GM18861 (cell line): ENCODE measurements at regions not wholly inside any gene's neighbourhood (a gene's known extent, or its start where the extent isn't known, plus 50 kb on each side); places are given as distances from the start of the nearest gene placed in this dataset.

Source experiments
- ATAC-seq: cut with Tn5 transposase; IDR thresholded peaks from one replicate; pipeline ENCODE4 v1.9.1; 2021; ENCODE audit not compliant: unreplicated experiment

DNA sequence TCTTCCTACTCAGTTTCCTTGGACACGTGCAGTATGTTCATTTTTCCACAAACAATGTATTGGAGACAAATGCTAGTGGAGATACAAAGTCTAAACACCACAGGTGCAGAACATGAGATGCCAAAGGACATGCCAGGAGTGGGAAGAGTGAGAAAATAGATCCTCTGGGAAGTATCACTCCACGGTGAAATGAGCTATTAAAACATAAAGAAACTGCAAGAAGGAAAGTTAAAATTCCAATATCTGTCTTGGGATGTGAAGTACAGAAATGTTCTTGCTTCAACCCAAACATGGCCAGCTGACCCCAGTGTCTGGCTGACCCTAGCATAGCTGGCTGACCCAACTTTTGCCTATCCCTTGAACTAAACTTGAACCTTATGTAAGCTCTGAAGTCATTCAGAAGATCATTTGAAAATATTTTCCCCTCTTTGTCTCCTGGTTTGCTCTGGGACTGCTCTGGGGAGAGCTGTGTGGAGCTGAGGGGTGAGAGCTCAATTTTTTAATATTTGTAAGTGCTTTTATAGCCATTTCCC lies 59.5 kb downstream of the FZD1 start:
- ATAC-seq: no peak

DNA sequence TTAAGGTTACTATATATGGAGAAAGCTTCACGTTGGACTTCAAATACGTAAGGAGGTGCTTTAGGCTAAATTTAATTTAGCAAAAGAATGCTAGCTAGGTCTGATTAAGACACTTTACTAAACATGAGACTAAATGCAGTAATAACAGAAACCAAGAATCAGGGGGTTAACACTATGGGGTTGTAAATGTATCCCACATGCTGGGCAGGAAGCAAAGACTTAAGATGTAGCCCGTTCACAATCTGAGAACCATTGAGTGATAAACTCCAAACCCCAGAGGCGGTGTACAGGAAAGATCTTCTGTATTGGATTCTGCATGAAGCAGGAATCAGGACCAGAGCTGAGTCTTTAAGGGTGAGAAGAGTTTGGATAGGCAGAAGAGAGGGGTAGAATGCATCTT lies 60.4 kb downstream of the FZD1 start:
- no peak for ATAC-seq

DNA sequence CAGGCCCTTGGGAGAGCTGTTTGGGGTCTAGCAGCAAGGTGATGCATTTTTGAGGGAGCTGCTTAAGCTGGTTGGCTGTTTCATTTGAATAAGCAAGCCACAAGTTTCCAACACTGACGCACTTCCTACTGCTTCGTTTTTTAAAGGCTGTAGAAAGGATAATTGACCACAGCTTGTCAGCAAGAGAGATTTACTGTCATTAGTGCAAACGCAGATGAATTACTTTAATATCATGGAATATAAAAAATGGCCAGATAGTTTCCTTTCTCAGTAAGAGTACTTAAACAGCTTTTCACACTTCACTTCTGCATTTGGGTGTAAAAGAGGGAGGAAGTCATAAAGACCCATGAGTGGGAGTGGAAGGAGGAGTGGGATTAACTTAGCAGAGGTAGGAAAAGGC lies 61.5 kb downstream of the FZD1 start:
- no peak for ATAC-seq

DNA sequence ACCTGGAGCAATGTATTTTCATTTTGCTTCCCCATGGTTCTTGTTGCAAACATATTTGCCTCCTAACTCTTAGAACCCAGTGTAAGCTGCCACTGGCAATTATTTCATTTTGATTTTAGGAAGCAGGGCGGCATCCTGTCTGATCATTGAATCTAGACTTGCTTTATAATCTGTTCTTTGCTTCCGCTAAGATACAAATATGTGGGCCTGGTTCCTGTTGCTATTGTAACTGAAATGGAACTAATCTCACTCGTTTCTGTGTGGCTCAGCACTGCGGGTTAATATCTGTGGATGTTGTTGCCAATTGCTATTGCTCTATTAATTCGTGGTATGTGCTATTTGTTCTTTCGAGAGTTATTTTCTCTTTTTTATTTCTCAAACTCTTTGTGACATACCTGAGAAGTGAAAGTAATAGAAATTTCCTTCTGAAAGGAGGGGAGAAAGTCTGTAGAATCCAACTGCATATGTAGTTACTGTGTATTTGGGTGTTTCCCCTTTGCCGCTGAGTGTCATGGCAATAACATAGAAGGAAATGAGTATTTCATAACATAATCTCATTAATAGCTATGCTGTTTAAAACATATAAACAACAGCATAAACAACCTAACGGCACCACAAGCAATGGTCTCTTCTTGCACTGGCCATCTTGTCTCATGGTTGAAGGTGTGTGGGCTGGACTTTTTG lies 62.4 kb downstream of the FZD1 start:
- ATAC-seq: no peak

DNA sequence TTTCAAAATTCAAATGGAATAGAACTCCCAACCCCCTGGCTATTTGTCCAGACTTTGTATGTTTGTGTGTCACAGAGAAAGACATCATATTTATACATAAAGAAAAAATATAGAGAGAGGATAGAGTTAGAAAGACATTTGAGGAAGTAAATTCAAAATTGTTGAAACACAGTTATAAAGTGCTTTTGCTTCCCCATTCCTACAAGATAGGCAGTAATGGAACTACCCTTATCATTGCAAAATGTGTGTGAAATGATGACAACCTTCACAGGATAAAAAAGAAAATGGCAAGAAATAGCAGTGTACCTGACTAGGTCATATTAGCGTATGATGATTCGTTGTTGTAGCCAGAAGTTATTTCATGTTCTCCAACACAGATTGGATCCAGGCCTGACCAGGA lies 63.1 kb downstream of the FZD1 start:
- ATAC-seq: no peak

DNA sequence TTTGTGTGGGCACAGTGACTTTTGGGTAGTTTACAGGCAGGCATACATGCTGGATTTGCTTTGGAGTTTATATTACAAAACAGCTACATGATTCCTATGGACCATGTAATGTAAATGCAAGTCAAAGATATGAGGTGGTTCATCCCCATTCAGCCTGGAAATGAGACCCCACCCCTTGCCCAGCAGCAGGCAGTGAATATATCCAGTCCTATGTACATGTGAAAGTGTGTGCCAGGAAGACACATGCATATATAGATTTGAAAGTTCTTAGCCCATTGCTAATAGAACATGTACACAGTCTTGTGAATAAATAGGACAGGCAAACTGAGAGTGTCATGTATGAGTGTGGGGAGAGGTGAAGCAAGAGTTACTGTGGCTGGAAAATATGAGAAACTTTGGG lies 65.3 kb downstream of the FZD1 start:
- no peak for ATAC-seq

DNA sequence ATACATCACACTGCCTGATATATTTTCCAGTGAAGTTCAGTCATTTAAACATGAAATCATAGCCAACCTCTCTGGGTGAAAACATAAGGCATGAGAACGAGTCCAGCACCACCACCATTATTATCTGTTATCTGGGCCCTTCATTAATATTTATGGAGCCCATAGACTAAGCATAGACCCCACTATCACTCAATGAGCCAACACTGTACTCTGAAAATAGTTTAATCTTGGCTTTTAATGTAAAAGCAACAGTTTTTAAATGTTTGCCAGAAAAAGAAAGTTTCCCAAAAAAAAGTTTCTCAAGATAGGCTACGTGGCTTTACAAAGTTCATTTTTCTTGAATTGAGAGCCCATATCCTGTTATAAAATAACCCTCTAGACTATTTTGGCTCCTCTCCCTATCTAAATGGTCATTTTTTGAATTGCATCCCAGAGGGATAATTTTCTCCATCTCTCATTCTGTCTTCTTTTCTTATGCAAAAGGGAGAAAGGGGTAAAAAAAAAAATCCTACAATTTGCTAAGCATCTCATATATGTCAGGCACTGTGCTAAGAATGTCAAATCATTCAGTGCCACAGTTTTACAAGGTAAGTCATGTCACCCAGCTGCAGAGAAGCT lies 66.1 kb downstream of the FZD1 start:
- no peak for ATAC-seq

DNA sequence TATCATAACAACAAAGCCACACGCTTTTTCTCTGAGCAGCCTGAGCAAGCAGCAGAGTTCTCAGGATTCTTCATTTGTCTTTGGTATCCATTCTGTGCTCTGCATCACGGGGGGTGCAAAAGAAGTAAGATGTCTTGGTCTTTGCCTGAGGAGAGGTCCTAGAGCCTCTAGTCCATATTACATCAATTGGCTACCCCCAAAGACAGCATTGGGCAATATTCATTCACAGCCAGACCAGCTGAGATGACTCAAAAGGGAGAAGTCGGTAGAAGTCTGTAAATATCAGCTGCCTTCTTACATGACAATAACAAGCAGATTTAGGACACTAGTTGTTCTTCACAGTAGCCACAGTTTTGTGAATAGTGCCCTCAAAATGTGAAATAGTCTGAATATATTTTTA lies 66.6 kb downstream of the FZD1 start:
- ATAC-seq: no peak

DNA sequence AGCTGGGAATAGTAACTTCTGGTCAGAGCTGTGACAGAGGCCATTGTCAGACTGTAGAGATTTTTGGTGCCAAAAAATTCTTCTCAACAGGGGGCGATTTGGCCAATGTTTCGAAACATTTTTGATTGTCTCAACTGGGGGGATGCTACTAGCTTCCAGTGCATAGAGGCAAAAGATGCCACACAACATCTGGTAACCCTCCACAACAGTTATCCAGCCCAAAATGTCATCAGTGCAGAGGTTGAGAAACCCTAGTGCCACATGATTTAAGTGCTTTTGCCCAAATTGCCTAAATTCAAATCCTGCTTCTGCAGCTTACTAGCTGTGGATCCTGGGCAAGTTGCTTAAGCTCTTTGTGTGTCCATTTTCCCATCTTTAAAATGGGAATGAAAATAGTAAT lies 71.9 kb downstream of the FZD1 start:
- no peak for ATAC-seq

DNA sequence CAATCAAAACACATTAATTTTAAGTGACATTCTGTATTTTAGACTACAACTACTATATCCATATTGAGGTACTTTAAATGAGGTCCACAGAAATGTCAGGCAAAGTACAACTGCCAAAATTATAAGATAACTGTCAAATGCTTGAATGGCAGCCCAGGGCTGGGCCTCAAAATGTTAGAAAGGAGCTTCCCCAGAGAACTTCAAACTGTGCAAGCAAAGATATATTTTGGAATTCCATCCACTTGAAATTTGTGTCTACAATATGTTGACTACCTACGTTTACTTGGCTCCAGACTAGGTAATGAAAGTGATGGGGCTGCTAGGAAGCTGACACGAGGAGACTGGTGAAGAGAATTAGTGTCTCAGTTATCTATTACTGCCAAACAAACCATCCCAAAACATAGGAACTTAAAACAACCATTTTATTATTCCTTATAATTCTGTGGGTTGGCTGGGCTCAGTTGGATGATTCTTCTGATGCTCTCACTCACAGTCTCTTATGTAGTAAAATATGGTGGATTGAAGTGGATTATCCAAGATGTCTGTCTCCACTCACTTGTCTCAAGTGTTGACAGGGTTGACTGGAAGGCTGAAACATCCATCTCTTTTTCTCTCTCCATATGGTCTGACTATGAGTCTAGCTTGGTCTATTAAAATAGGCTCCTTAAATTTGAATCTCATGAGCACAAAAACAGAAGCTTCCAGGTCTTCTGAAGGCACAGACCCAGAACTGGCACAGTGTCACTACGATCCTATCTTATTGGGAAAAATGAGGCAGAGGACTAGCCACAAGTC lies 74.2 kb downstream of the FZD1 start:
- ATAC-seq: no peak

DNA sequence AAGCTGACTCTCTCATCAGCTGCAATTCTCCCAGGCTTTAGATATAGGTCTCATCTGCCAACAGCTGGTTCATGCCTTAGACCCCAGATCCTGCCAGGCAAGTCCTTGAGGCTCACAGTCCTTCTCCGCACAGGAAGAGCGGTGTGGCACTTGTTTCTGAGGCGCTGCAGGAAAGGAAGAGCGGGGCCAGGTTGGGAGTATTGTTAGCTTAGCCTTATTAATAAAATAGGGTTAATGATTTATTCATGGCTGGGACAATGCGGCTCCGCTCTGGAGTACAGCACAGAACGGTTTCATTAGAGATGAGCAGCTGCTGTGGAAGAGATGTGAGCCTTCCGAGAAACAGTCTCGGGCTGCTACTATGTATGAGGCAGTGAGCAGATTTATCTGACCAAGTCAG lies 78.1 kb downstream of the FZD1 start:
- no peak for ATAC-seq

DNA sequence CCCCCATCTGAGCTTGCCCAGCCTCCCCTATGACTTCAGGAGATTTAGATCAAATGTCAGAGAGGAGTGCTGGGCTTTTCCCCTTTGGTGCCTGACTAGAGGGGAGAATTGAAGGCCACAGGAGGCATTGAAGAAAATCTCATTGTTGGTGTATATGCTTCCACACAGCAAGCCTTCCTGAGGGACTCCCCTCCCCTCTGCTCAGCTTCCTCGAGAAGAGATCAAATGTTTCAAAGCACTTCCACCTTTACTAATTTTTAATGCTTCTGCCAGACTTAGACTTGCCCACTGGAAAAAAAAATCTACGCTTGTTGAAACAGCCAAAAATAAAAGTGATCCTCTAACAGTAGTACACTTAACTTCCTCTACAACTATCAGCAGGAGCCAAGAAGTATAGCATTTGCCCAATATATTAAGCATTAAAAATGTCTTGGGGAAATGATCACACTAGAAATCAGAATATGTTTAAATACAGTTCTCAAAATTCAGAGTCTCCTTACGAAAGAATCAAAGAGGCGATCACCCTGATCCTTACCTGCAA lies 79.3 kb downstream of the FZD1 start:
- ATAC-seq: no peak

DNA sequence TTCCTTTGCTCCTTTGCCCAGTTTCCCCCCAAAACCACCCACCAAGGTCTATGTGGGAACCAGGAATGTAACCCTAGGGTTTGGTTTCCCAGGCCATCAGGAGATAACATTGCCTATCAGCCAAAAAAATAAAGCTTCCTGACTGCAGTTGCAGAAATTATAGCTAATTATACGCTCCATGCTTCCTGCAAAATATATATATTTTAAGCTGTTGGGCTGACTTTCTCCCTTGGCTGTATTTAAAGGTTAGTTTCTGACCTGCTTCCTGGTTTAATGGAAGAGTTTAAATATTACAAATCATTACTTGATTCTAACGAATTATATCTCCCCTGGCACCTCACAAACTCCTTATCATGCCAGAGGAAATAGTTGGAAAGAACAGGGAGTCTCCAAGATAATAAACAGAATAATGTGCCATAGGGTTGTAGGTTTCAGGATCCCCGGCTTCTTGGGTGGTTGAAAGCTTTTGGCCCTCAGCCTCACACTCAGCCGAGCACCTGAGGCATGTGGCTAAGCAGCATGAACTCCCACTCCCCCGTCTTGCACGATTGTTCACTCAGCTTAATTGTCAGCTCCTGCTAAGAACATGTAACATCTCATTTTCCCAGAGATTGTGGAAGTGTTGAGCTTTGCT lies 79.9 kb downstream of the FZD1 start:
- ATAC-seq: no peak

DNA sequence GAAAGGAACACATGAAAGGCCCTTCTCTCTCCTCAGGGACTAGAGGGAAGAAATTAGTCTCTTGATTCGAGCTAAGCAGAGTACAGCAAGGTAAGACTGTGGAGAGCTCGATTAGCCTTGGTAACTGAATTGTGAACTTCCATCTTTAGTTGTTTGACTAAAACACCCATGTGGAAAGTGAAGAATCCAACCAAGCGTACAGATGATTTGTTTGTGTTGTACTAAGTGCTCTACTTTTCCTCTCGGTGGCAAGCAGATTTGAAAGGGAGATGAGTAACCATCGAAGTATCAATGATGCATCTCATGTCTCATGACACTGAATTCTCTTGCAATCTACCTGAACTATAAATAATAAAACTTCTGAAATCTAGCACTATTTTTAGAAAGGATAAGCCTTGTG lies 80.7 kb downstream of the FZD1 start:
- peak; percentile 44 for ATAC-seq

DNA sequence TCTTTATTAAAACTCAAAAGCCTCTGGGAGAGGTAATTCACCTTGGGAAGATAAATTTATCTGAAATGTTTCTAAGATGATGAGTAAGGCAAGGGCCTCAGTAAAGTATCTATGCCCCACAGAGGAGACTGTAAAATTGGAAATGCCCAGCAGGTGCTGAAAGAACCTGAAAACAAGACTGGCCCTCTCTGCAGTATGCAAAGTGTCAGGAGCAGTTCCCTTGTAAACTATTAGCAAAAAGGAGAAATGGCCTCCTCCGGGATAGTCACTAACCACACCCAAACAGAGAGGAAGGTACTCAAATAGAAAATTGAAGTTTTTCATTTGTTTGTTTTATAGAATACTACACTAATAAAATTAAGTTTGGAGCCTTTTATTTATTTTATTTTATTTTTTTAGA lies 81.2 kb downstream of the FZD1 start:
- ATAC-seq: peak; percentile 50

DNA sequence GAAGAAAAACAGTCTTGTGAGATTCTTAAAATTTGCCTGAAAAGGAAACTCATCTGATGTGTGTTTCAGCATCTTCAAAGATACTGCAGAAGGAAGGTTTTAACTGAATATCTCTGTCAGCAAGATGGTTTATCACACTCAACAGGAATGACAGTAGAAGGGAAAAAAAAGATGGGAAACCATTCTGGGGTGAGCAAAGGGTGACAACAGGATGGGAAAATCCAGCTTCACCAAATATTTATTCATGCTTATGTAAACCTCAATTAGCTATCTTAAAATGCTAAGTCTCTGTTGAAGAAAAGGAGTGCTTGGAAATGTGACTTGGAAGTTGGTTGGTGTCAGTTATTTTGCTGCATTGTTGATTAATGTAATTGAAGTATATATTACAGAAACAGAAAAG lies 82.2 kb downstream of the FZD1 start:
- no peak for ATAC-seq

DNA sequence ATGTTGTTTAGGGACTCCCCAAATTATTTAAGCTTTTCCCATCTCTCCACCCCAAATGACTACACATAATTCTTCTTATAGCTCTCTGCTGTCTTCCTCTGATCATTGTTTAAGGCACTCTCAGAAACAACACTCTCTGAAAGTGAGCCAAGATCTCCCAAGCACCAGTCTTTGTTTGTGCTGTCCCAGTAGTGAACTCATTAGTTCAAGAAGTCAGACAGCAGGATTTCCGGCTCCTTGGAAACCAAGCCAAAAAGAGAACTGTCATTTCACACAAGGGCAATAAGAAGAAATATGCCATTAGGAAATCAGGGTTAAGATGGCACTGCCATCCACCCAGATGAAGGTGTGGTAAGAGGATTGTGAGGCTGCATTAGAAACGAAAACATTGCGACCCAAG lies 83.1 kb downstream of the FZD1 start:
- ATAC-seq: no peak

DNA sequence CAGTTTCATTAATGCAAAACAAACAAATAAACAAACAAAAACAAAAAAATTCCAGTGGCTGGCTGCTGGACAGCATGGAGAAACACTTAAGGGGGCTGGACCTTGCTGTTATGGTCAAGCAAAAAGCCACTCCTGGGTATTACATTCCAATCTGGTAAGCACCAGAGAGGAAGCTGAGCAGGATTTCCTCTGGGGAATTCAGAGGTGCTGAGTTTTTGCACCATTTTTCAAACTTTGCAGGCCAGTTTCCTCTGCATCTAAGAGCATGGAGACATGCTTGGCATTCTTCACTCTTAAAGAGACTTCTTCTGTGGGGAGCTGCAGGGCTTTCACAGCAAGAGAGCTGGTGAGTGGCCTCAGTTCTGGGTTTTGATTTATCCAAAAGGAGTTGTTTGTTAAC lies 84.5 kb downstream of the FZD1 start:
- no peak for ATAC-seq

DNA sequence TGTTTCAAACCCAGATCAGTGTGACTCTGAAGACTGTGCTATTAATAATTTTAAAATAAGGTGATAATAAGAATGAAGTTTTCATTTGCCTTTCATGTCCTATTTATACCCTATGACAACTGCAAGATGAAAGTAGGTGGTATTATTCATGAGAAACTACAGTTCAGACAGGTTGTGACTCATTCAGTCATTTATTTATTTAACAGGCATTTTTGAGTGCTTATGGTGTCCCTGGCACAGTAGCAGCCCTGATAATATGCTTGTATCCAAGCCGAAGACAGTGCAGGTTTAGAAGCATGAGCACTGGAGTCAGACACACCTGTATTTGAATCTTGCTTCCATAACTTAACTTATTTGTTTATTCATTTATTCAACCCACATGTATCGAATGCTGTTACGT lies 87.1 kb downstream of the FZD1 start:
- ATAC-seq: no peak

DNA sequence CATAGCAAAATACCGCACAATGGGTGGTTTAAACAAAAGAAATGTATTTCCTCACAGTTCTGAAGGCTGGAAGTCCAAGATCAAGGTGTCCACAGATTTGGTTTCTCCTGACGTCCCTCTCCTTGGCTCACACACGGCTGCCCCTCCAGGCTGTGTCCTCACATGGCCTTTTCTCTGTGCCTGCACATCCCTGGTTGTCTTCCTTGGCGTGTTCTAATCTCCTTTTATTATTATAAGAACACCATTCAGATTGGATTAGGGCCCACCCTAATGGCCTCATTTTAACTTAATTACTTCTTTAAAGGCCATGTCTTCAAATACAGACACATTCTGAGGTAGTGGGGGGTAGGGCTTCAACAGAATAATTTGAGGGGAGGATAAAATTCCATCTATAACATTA lies 87.9 kb downstream of the FZD1 start:
- ATAC-seq: no peak

DNA sequence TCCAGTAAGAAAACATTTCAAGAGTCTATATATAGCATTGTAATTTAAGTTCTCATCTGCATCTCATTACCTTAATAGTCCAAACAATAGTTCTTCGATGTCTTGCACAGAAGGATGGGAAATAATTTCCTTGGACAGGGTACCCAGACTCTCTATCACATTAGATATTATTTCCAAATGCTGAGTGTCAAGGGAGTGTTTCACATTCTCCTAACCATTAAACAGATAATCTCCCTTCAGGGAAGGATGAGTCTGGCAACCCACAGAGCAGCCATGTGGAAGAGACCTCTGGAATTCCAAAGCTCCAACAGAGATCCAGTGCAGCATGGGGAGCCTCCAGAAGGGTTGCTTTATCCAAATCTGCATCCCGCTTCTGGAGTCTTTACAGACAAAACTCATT lies 89.6 kb downstream of the FZD1 start:
- ATAC-seq: no peak
